GM12878 (cell line): ENCODE measurements at regions not wholly inside any gene's neighbourhood (a gene's known extent, or its start where the extent isn't known, plus 50 kb on each side); places are given as distances from the start of the nearest gene placed in this dataset.

Experiments
- BHLHE40 ChIP-seq, 2 experiments: fragments of 450-650 bp in 1 of 2; IDR thresholded peaks; 2 replicates each; pipeline ENCODE4 v1.6.1; 2011 to 2017; ENCODE audit warnings: low read depth in 2 of 2, borderline replicate concordance in 1 of 2, improper control_type of control experiment in 1 of 2, low read length in 1 of 2, mild to moderate bottlenecking in 1 of 2
- CBX5 ChIP-seq: sonication (generic); IDR thresholded peaks from 2 replicates; pipeline ENCODE4 v1.6.1; 2016; ENCODE audit warnings: low read depth, moderate library complexity, mild to moderate bottlenecking, inconsistent platforms
- EP300 ChIP-seq, 2 experiments: fragments of 150-350 bp in 1 of 2; IDR thresholded peaks; 2 replicates each; pipeline ENCODE4 v1.6.1; 2011 to 2012; ENCODE audit warnings: low read depth in 2 of 2, low read length in 2 of 2, borderline replicate concordance in 1 of 2, improper control_type of control experiment in 1 of 2, inconsistent platforms in 1 of 2; ENCODE audit not compliant: control insufficient read depth in 1 of 2
- FOS ChIP-seq: IDR thresholded peaks from 3 replicates; pipeline ENCODE4 v1.6.1; 2011; ENCODE audit warnings: borderline replicate concordance; ENCODE audit not compliant: insufficient read length; ENCODE audit errors: extremely low read depth
- KDM1A ChIP-seq: fragments of 200-600 bp; sonication (generic); IDR thresholded peaks from 2 replicates; pipeline ENCODE4 v1.6.1; 2016; ENCODE audit warnings: borderline replicate concordance
- NR2F1 ChIP-seq: fragments of 450-650 bp; conservative IDR thresholded peaks from 2 replicates; pipeline ENCODE4 v1.6.1; 2017; ENCODE audit warnings: mild to moderate bottlenecking
- POLR2A ChIP-seq: IDR thresholded peaks from 2 replicates; pipeline ENCODE4 v1.6.1; 2011; ENCODE audit warnings: low read depth, mild to moderate bottlenecking, low read length
- RAD51 ChIP-seq: fragments of 450-650 bp; IDR thresholded peaks from 2 replicates; pipeline ENCODE4 v1.6.1; 2016; ENCODE audit warnings: moderate library complexity, mild to moderate bottlenecking, inconsistent platforms
- RBBP5 ChIP-seq: fragments of 200-600 bp; sonication (generic); conservative IDR thresholded peaks from 2 replicates; pipeline ENCODE4 v1.6.1; 2016
- RELA ChIP-seq: fragments of 450-650 bp; IDR thresholded peaks from 2 replicates; pipeline ENCODE4 v1.8.0; 2014; ENCODE audit warnings: borderline replicate concordance; ENCODE audit not compliant: partially characterized antibody
- REST ChIP-seq: IDR thresholded peaks from 2 replicates; pipeline ENCODE4 v1.6.1; 2012; ENCODE audit warnings: mild to moderate bottlenecking, low read depth, low read length
- SIN3A ChIP-seq: IDR thresholded peaks from 2 replicates; pipeline ENCODE4 v1.6.1; 2012; ENCODE audit warnings: low read depth, low read length, improper control_type of control experiment
- TF ChIP-seq, protein P1 (sequence below), 3 experiments: IDR thresholded peaks in 2 of 3; conservative IDR thresholded peaks in 1 of 3; 2 replicates each; pipeline ENCODE4 v1.5.1; 2011; ENCODE audit warnings: low read depth in 3 of 3, low read length in 3 of 3, mild to moderate bottlenecking in 3 of 3, control low read depth in 2 of 3, moderate library complexity in 2 of 3, inconsistent platforms in 1 of 3, mixed read lengths in 1 of 3; ENCODE audit not compliant: control insufficient read depth in 2 of 3, insufficient read depth in 1 of 3; ENCODE audit errors: extremely low read depth in 1 of 3

DNA sequence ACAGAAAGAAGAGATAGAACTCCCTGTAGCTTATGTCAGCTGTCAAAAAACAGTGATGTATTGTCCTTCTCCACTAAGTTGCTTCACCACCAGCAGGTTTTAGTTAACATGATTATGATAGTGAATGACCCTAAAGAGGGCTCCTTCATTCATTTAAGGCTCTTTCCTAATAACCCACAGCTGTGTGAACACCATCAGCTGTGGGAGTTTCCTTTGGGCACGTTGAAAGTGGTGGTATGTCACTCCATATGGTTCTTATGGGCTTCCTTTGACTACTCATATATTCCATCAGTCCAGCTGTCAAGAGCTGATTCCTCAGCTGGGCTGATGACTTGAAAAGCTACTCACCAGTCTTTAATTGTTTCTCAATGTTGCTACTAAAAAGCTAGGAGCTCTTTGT lies 210.3 kb downstream of the UBE2E3 start:
- TF ChIP-seq, protein P1, sequence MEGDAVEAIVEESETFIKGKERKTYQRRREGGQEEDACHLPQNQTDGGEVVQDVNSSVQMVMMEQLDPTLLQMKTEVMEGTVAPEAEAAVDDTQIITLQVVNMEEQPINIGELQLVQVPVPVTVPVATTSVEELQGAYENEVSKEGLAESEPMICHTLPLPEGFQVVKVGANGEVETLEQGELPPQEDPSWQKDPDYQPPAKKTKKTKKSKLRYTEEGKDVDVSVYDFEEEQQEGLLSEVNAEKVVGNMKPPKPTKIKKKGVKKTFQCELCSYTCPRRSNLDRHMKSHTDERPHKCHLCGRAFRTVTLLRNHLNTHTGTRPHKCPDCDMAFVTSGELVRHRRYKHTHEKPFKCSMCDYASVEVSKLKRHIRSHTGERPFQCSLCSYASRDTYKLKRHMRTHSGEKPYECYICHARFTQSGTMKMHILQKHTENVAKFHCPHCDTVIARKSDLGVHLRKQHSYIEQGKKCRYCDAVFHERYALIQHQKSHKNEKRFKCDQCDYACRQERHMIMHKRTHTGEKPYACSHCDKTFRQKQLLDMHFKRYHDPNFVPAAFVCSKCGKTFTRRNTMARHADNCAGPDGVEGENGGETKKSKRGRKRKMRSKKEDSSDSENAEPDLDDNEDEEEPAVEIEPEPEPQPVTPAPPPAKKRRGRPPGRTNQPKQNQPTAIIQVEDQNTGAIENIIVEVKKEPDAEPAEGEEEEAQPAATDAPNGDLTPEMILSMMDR (IDR thresholded peaks at IDR 0.05 in 2 of 3, conservative IDR thresholded peaks at IDR 0.05 in 1 of 3; ENCODE audit: control insufficient read depth in 2 of 3, extremely low read depth in 1 of 3, insufficient read depth in 1 of 3, low read depth in 3 of 3, low read length in 3 of 3), result no peak
- TF ChIP-seq RELA (no peak), REST (no peak), BHLHE40 (IDR thresholded peaks at IDR 0.05; ENCODE audit: borderline replicate concordance in 1 of 2, low read depth in 2 of 2, low read length in 1 of 2) (no peak), FOS (no peak), EP300 (IDR thresholded peaks at IDR 0.05; ENCODE audit: borderline replicate concordance in 1 of 2, control insufficient read depth in 1 of 2, low read depth in 2 of 2, low read length in 2 of 2) (no peak), POLR2A (no peak), CBX5 (no peak), SIN3A (no peak), KDM1A (no peak), NR2F1 (no peak), RAD51 (no peak), RBBP5 (no peak)
